ENCODE measurements at regions not wholly inside any gene's neighbourhood (a gene's known extent, or its start where the extent isn't known, plus 50 kb on each side); places are given as distances from the start of the nearest gene placed in this dataset.

DNA sequence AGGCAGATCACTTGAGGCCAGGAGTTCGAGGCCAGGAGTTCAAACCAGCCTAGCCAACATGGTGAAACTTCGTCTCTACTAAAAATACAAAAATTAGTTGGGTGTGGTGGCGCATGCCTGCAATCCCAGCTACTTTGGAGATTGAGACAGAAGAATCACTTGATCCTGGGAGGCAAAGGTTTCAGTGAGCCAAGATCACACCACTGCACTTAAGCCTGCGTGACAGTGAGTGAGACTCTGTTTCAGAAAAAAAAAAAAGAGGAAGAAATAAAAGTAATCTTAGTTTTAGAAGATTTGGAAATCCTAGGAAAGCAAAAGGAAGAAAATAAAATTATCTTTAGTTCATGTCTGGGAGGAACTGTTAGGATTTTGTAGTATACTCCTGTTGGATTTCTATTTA is 77.2 kb downstream of the IL12A start:
- Mint-ChIP-seq H3K27ac (no peak overlapping the region), H3K9me3 (ENCODE audit: low read depth) (peaks cover 4% of the 10 kb centered on the region), H3K27me3 (no peaks in the 10 kb centered on the region), H3K4me1 (peaks cover 6% of the 10 kb centered on the region), H3K36me3 (ENCODE audit: low read depth) (no peaks in the 10 kb centered on the region), H3K4me3 (no peak overlapping the region)
- intact Hi-C loops (cut with DNase I, micrococcal nuclease) = no loop called here
- ATAC-seq (no peak), DNase-seq (no peak)
- ChIA-PET POLR2A (no interaction called here), CTCF (interaction anchor here (0.7 kb wide), 1 partner anchor 179 kb away, joined by 3 read pairs; no protein-coding TSS in a partner anchor)

DNA sequence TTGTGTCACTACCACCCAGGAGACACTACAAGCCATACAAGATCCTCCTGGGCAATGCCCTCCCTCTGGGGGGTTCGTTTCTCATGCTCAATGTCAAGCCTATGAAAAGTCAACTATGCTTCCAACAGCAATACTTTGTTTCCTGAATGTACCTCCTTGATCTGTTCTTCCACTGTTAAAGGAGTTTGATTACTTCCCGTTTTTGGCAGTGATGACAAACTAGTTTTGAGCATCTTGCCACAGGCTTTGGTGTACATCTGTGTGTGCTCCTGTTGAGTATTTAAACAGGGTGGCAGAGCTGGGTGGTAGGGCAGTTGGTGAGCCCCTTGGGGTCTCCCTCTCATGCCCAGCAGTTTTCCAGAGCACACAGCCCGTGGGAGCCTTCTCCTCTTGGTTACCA is 81.4 kb downstream of the IL12A start:
- H3K4me3 Mint-ChIP-seq = no peak overlapping the region
- DNase-seq (no peak), ATAC-seq (no peak)
- H3K9me3 Mint-ChIP-seq (ENCODE audit: low read depth) = no peaks in the 10 kb centered on the region
- no peaks in the 10 kb centered on the region for H3K36me3 Mint-ChIP-seq (ENCODE audit: low read depth)
- intact Hi-C loops (cut with DNase I, micrococcal nuclease) = no loop called here
- no peaks in the 10 kb centered on the region for H3K27me3 Mint-ChIP-seq
- H3K4me1 Mint-ChIP-seq = no peaks in the 10 kb centered on the region
- H3K27ac Mint-ChIP-seq = no peak overlapping the region
- ChIA-PET CTCF (no interaction called here), POLR2A (no interaction called here)

- intact Hi-C loops (cut with DNase I, micrococcal nuclease) = no loop called here
- Mint-ChIP-seq H3K27me3 (no peaks in the 10 kb centered on the region), H3K4me1 (no peaks in the 10 kb centered on the region), H3K9me3 (ENCODE audit: low read depth) (no peaks in the 10 kb centered on the region), H3K4me3 (no peak overlapping the region), H3K27ac (no peak overlapping the region), H3K36me3 (ENCODE audit: low read depth) (no peaks in the 10 kb centered on the region)
- CTCF ChIA-PET = no interaction called here
- POLR2A ChIA-PET = no interaction called here
- DNase-seq = no peak
- no peak for ATAC-seq
Observed at GRCh38 chr3:160076519-160076918, 87.9 kb downstream of the IL12A start.

- Mint-ChIP-seq H3K4me3 (no peak overlapping the region), H3K4me1 (no peaks in the 10 kb centered on the region), H3K27ac (no peak overlapping the region), H3K9me3 (ENCODE audit: low read depth) (peaks cover 5% of the 10 kb centered on the region), H3K27me3 (no peaks in the 10 kb centered on the region), H3K36me3 (ENCODE audit: low read depth) (no peaks in the 10 kb centered on the region)
- DNase-seq = no peak
- ChIA-PET CTCF (interaction anchor here (0.6 kb wide), 1 partner anchor 1351 kb away, joined by 4 read pairs; no protein-coding TSS in a partner anchor), POLR2A (no interaction called here)
- intact Hi-C loops (cut with DNase I, micrococcal nuclease) = no loop called here
- no peak for ATAC-seq
Observed at GRCh38 chr3:160078533-160078932, 89.9 kb downstream of the IL12A start.

- POLR2A ChIA-PET = no interaction called here
- Mint-ChIP-seq H3K4me3 (no peak overlapping the region), H3K27ac (no peak overlapping the region), H3K36me3 (ENCODE audit: low read depth) (no peaks in the 10 kb centered on the region), H3K9me3 (ENCODE audit: low read depth) (peaks cover 5% of the 10 kb centered on the region), H3K4me1 (no peaks in the 10 kb centered on the region), H3K27me3 (no peaks in the 10 kb centered on the region)
- CTCF ChIA-PET = no interaction called here
- ATAC-seq (no peak), DNase-seq (no peak)
- intact Hi-C loops (cut with DNase I, micrococcal nuclease) = no loop called here
Observed at GRCh38 chr3:160081958-160082533, 93.4 kb downstream of the IL12A start.

DNA sequence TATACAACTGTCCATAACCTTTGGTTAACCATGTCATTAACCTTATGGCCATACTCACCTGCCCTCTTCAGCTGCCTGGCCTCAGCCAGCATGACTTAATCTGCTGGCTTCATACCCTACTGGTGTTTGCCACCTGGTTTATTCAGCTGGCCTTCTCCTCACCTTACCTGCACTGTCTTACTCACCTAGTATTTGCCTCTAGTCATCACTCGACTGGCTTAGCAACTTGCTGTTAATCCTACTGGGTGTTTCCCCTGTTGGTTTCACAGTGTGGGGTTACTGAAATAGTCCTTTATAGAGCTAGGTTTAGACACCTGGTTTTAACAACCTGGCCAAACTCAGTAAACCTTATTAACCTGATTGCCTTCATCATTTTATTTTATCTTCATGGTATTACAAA is 96.4 kb downstream of the IL12A start:
- Mint-ChIP-seq H3K9me3 (ENCODE audit: low read depth) (peaks cover 5% of the 10 kb centered on the region), H3K4me3 (no peak overlapping the region), H3K27ac (no peak overlapping the region), H3K36me3 (ENCODE audit: low read depth) (no peaks in the 10 kb centered on the region), H3K27me3 (no peaks in the 10 kb centered on the region), H3K4me1 (no peaks in the 10 kb centered on the region)
- POLR2A ChIA-PET = no interaction called here
- DNase-seq = no peak
- intact Hi-C loops (cut with DNase I, micrococcal nuclease) = no loop called here
- CTCF ChIA-PET = no interaction called here
- no peak for ATAC-seq

- Mint-ChIP-seq H3K27me3 (no peaks in the 10 kb centered on the region), H3K36me3 (ENCODE audit: low read depth) (no peaks in the 10 kb centered on the region), H3K4me3 (no peak overlapping the region), H3K27ac (no peak overlapping the region), H3K4me1 (no peaks in the 10 kb centered on the region), H3K9me3 (ENCODE audit: low read depth) (no peaks in the 10 kb centered on the region)
- ChIA-PET POLR2A (no interaction called here), CTCF (no interaction called here)
- intact Hi-C loops (cut with DNase I, micrococcal nuclease) = no loop called here
- no peak for DNase-seq
- no peak for ATAC-seq
Observed at GRCh38 chr3:160088492-160089137, 100.0 kb downstream of the IL12A start.

DNA sequence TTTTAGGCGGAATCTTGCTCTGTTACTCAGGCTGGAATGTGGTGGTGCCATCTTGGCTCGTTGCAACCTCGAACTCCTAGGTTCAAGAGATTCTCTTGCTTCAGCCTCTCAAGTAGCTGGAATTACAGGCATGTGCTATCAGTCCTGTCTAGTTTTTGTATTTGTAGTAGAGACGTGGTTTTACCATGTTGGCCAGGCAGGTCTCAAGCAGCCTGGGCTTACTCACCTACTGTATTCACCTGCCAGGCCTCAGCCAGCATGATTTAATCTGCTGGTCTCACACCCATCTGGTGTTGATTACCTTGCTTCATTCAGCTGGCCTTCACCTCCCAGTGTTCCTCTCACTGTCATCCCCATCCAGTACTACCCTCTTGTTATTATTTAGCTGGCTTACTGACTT is 102.0 kb downstream of the IL12A start:
- Mint-ChIP-seq H3K27me3 (no peaks in the 10 kb centered on the region), H3K4me3 (no peak overlapping the region), H3K36me3 (ENCODE audit: low read depth) (no peaks in the 10 kb centered on the region), H3K27ac (no peak overlapping the region), H3K9me3 (ENCODE audit: low read depth) (no peaks in the 10 kb centered on the region), H3K4me1 (no peaks in the 10 kb centered on the region)
- ATAC-seq = no peak
- POLR2A ChIA-PET = no interaction called here
- intact Hi-C loops (cut with DNase I, micrococcal nuclease) = no loop called here
- CTCF ChIA-PET = no interaction called here
- DNase-seq = no peak

DNA sequence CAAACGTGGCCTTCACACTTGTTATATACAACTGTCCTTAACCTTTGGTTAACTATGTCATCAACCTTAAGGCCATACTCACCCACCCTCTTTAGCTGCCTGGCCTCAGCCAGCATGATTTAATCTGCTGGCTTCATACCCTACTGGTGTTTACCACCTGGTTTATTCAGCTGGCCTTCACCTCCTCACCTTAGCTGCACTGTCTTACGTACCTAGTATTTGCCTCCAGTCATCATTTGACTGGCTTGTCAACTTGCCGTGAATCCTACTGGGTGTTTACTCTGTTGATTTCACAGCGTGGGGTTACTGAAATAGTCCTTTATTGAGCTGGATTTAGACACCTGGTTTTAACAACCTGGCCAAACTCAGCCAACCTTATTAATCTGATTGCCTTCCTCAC is 102.8 kb downstream of the IL12A start:
- no peaks in the 10 kb centered on the region for H3K27me3 Mint-ChIP-seq
- POLR2A ChIA-PET = interaction anchor here (0.7 kb wide), 1 partner anchor 29 kb away, joined by 3 read pairs; no protein-coding TSS in a partner anchor
- no peaks in the 10 kb centered on the region for H3K9me3 Mint-ChIP-seq (ENCODE audit: low read depth)
- DNase-seq (no peak), ATAC-seq (no peak)
- no peak overlapping the region for H3K27ac Mint-ChIP-seq
- CTCF ChIA-PET = interaction anchor here (0.5 kb wide), 1 partner anchor 26 kb away, joined by 4 read pairs; no protein-coding TSS in a partner anchor
- no peak overlapping the region for H3K4me3 Mint-ChIP-seq
- intact Hi-C loops (cut with DNase I, micrococcal nuclease) = no loop called here
- no peaks in the 10 kb centered on the region for H3K36me3 Mint-ChIP-seq (ENCODE audit: low read depth)
- no peaks in the 10 kb centered on the region for H3K4me1 Mint-ChIP-seq

DNA sequence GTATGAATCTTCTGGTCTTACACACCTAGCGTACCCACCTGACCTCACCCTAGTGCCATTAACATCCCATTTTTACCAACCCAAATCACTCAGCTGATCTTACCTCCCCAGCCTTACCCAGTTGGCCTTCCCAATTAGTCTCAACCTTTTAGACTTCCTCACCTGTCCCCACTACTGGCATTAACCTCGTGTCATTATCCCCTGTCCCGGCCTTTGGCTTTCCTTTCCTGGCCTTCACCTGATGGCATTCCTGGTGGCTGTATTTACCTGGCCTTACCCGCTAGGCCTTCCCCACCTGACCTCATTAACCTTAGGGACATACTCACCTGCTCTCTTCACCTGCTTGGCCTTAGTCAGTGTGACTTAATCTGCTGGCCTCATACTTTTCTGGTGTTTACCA is 104.1 kb downstream of the IL12A start:
- Mint-ChIP-seq H3K9me3 (ENCODE audit: low read depth) (no peaks in the 10 kb centered on the region), H3K36me3 (ENCODE audit: low read depth) (no peaks in the 10 kb centered on the region), H3K27ac (no peak overlapping the region), H3K4me1 (no peaks in the 10 kb centered on the region), H3K4me3 (no peak overlapping the region), H3K27me3 (no peaks in the 10 kb centered on the region)
- DNase-seq (no peak), ATAC-seq (no peak)
- POLR2A ChIA-PET = no interaction called here
- CTCF ChIA-PET = no interaction called here
- intact Hi-C loops (cut with DNase I, micrococcal nuclease) = no loop called here

- ATAC-seq (no peak), DNase-seq (no peak)
- no peak overlapping the region for H3K27ac Mint-ChIP-seq
- intact Hi-C loops (cut with DNase I, micrococcal nuclease) = no loop called here
- ChIA-PET CTCF (no interaction called here), POLR2A (no interaction called here)
- H3K4me3 Mint-ChIP-seq = no peak overlapping the region
- no peaks in the 10 kb centered on the region for H3K27me3 Mint-ChIP-seq
- no peaks in the 10 kb centered on the region for H3K4me1 Mint-ChIP-seq
- H3K9me3 Mint-ChIP-seq (ENCODE audit: low read depth) = no peaks in the 10 kb centered on the region
- H3K36me3 Mint-ChIP-seq (ENCODE audit: low read depth) = no peaks in the 10 kb centered on the region
Observed at GRCh38 chr3:160094562-160094961, 105.9 kb downstream of the IL12A start.

GRCh38 chr3:160097478-160097877 is 108.8 kb downstream of the IL12A start:
- no peaks in the 10 kb centered on the region for H3K9me3 Mint-ChIP-seq (ENCODE audit: low read depth)
- ChIA-PET CTCF (no interaction called here), POLR2A (no interaction called here)
- H3K4me1 Mint-ChIP-seq = no peaks in the 10 kb centered on the region
- DNase-seq = no peak
- no peak overlapping the region for H3K27ac Mint-ChIP-seq
- H3K27me3 Mint-ChIP-seq = peaks cover 3% of the 10 kb centered on the region
- H3K4me3 Mint-ChIP-seq = no peak overlapping the region
- H3K36me3 Mint-ChIP-seq (ENCODE audit: low read depth) = no peaks in the 10 kb centered on the region
- intact Hi-C loops (cut with DNase I, micrococcal nuclease) = no loop called here
- ATAC-seq = no peak
